ENCODE measurements at regions not wholly inside any gene's neighbourhood (a gene's known extent, or its start where the extent isn't known, plus 50 kb on each side); places are given as distances from the start of the nearest gene placed in this dataset.

DNA sequence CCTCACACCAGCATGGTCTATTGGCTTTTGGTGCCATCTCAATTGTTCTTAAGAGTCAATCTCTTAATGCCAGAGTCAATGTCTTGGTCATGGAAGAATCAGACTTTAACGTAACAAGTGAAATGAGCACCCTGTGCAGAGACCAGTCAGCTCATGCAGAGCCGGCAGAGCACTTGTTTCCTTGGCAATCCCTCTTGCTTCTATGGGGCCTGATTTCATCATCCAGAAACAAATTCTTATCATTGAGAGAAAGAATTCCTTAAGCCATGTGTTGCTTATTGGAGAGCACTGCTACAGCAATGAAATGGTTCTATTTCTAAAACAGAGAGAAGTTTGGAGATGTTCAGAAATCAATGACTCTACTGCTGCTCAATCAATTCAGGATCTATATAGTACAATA, 212.8 kb downstream of the IPMK start:
- no peak for ATAC-seq (ENCODE audit: low FRiP score)

DNA sequence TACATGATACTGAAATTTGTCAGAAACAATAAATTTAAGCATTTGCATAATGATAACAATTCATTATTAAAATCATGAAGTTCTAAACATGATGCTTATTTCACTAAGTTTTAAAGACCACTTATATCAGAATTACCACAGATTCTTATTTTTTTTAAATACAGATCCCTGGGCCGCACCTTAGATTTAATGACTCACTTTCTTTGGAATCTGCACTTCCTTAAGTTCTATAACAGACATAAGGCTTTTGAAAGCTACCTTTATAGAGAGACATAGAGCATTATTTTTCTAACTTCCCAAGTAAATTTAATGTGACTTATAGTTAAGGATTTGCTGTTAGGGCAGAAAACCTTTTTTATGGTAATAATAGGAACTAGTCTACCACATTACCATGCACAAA, 214.9 kb downstream of the IPMK start:
- DNase-seq (ENCODE audit: low spot score) (no peak), ATAC-seq (ENCODE audit: low FRiP score) (no peak)
- TF ChIP-seq, protein P1, sequence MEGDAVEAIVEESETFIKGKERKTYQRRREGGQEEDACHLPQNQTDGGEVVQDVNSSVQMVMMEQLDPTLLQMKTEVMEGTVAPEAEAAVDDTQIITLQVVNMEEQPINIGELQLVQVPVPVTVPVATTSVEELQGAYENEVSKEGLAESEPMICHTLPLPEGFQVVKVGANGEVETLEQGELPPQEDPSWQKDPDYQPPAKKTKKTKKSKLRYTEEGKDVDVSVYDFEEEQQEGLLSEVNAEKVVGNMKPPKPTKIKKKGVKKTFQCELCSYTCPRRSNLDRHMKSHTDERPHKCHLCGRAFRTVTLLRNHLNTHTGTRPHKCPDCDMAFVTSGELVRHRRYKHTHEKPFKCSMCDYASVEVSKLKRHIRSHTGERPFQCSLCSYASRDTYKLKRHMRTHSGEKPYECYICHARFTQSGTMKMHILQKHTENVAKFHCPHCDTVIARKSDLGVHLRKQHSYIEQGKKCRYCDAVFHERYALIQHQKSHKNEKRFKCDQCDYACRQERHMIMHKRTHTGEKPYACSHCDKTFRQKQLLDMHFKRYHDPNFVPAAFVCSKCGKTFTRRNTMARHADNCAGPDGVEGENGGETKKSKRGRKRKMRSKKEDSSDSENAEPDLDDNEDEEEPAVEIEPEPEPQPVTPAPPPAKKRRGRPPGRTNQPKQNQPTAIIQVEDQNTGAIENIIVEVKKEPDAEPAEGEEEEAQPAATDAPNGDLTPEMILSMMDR (IDR thresholded peaks at IDR 0.05) = no peak

More for the DNA sequence above, 212.8 kb downstream of the IPMK start:
- DNase-seq (ENCODE audit: low spot score) = no peak
- TF ChIP-seq, protein P1 (IDR thresholded peaks at IDR 0.05) = no peak

- TF ChIP-seq, protein P1 (IDR thresholded peaks at IDR 0.05) = no peak
- ATAC-seq (ENCODE audit: low FRiP score) (no peak), DNase-seq (ENCODE audit: low spot score) (no peak)
These were observed 217.1 kb downstream of the IPMK start for GRCh38 chr10:58050575-58050974.

GRCh38 chr10:58048936-58049335, 218.8 kb downstream of the IPMK start:
- ATAC-seq (ENCODE audit: low FRiP score) = no peak
- TF ChIP-seq, protein P1 (IDR thresholded peaks at IDR 0.05) = no peak
- no peak for DNase-seq (ENCODE audit: low spot score)

- ATAC-seq (ENCODE audit: low FRiP score) (no peak), DNase-seq (ENCODE audit: low spot score) (no peak)
- TF ChIP-seq, protein P1 (IDR thresholded peaks at IDR 0.05) = no peak
These were observed 223.6 kb downstream of the IPMK start for GRCh38 chr10:58044072-58044471.

- DNase-seq (ENCODE audit: low spot score) (no peak), ATAC-seq (ENCODE audit: low FRiP score) (no peak)
- TF ChIP-seq, protein P1 (IDR thresholded peaks at IDR 0.05) = no peak
These were observed 225.8 kb downstream of the IPMK start for GRCh38 chr10:58041901-58042300.

DNA sequence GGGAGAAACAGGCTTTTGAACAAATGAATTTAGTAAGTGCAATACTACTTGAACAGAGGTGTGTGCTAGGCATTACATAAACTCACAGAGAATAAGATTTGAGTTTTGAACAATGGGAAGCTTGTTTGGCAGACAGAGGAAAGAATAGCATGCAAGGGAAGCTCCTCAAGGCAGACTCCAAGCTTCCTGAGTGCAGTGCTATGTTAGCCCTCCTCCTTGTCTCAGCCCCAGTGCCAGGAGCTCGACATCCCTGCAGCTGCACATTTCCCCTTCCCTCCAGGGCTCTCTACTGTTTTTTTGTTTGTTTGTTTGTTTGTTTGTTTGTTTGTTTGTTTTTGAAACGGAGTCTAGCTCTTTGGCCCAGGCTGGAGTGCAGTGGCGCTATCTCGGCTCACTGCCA, 237.5 kb downstream of the IPMK start:
- DNase-seq (ENCODE audit: low spot score) (no peak), ATAC-seq (ENCODE audit: low FRiP score) (no peak)
- TF ChIP-seq, protein P1 (IDR thresholded peaks at IDR 0.05) = no peak
